Omental fat pad (tissue), 3 donors: ENCODE measurements at regions not wholly inside any gene's neighbourhood (a gene's known extent, or its start where the extent isn't known, plus 50 kb on each side); places are given as distances from the start of the nearest gene placed in this dataset.

ENCODE experiments used
- ATAC-seq: fragments of 150-250 bp; one replicate; pipeline ENCODE4 v1.9.1; 2016; ENCODE audit warnings: mild to moderate bottlenecking, moderate library complexity; ENCODE audit not compliant: low FRiP score
- DNase-seq: peaks from one replicate; pipeline ENCODE4 v3.0.0-alpha.2; 2019; ENCODE audit warnings: low spot score
- CTCF ChIP-seq, 3 donors: fragments of 450-650 bp; IDR thresholded peaks; one replicate each; pipeline ENCODE4 v1.5.1; 2016 to 2017; ENCODE audit warnings: antibody characterized with exemption in 3 of 3, mild to moderate bottlenecking in 3 of 3, moderate library complexity in 2 of 3

GRCh38 chr2:41432459-41432858, 615.4 kb upstream of the PKDCC start:
- TF ChIP-seq CTCF (IDR thresholded peaks at IDR 0.05): no peak
- DNase-seq: no peak
- ATAC-seq: no peak

- no peak for ATAC-seq
- no peak for DNase-seq
- no peak for TF ChIP-seq CTCF (IDR thresholded peaks at IDR 0.05)
Observed at GRCh38 chr2:41434991-41435390, 612.8 kb upstream of the PKDCC start.

GRCh38 chr2:41441958-41442357, 605.9 kb upstream of the PKDCC start:
- DNase-seq: no peak
- ATAC-seq: no peak
- TF ChIP-seq CTCF (IDR thresholded peaks at IDR 0.05): no peak

- ATAC-seq (no peak), DNase-seq (no peak)
- TF ChIP-seq CTCF (IDR thresholded peaks at IDR 0.05): no peak
Observed at GRCh38 chr2:41445865-41446264, 602.0 kb upstream of the PKDCC start.

- DNase-seq (no peak), ATAC-seq (no peak)
- TF ChIP-seq CTCF (IDR thresholded peaks at IDR 0.05): no peak
Observed at GRCh38 chr2:41446266-41446665, 601.6 kb upstream of the PKDCC start.

- TF ChIP-seq CTCF (IDR thresholded peaks at IDR 0.05): no peak
- DNase-seq (no peak), ATAC-seq (no peak)
Observed at GRCh38 chr2:41448221-41448620, 599.6 kb upstream of the PKDCC start.

GRCh38 chr2:41457026-41457425, 590.8 kb upstream of the PKDCC start:
- no peak for TF ChIP-seq CTCF (IDR thresholded peaks at IDR 0.05)
- no peak for ATAC-seq
- no peak for DNase-seq
